Astrocyte of the cerebellum (primary cell): ENCODE measurements at regions not wholly inside any gene's neighbourhood (a gene's known extent, or its start where the extent isn't known, plus 50 kb on each side); places are given as distances from the start of the nearest gene placed in this dataset.
A peak's percentile ranks its signal among the peaks of the same experiment; 100 is the strongest.

ENCODE experiments used
- DNase-seq: peaks from one replicate; pipeline ENCODE4 v3.0.0-alpha.2; 2011; ENCODE audit warnings: low read depth
- H3K4me3 ChIP-seq: 2 replicates; pipeline ENCODE4 v1.5.1; 2011; ENCODE audit warnings: mild to moderate bottlenecking, low read depth, low read length, moderate library complexity
- in situ Hi-C: cut with HindIII; loops from 2 replicates; pipeline ENCODE4 v1.10.0; 2017; ENCODE audit warnings: low sequenced_read_pairs
- TF ChIP-seq, protein P1 (sequence below): IDR thresholded peaks from 2 replicates; pipeline ENCODE4 v1.5.1; 2012; ENCODE audit warnings: low read length, low read depth, moderate library complexity, mild to moderate bottlenecking; ENCODE audit errors: missing control alignments

GRCh38 chr2:118709786-118710185 lies 137.7 kb downstream of the EN1 start:
- TF ChIP-seq, protein P1, sequence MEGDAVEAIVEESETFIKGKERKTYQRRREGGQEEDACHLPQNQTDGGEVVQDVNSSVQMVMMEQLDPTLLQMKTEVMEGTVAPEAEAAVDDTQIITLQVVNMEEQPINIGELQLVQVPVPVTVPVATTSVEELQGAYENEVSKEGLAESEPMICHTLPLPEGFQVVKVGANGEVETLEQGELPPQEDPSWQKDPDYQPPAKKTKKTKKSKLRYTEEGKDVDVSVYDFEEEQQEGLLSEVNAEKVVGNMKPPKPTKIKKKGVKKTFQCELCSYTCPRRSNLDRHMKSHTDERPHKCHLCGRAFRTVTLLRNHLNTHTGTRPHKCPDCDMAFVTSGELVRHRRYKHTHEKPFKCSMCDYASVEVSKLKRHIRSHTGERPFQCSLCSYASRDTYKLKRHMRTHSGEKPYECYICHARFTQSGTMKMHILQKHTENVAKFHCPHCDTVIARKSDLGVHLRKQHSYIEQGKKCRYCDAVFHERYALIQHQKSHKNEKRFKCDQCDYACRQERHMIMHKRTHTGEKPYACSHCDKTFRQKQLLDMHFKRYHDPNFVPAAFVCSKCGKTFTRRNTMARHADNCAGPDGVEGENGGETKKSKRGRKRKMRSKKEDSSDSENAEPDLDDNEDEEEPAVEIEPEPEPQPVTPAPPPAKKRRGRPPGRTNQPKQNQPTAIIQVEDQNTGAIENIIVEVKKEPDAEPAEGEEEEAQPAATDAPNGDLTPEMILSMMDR = no peak
- no peak for DNase-seq
- no peak overlapping the region for H3K4me3 ChIP-seq
- in situ Hi-C loops = no loop called here

DNA sequence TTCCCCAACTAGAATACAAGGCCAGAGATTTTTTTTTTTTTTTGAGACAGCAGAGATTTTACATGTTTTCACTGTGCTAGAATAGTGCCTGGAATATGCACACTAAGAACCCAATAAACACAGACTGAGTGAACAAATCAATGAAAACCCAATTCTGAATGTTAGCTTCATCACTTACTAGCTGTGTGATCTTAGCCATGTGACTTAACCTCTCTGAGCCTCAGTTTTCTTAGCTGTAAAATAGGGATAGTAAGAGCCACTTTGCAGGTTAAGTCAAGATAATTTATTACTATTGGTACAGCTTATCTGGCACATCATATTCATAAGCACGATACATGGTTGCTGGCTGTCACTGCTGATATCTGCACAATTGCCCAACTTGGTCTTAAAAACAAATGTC lies 140.6 kb downstream of the EN1 start:
- no peak for DNase-seq
- in situ Hi-C loops = no loop called here
- H3K4me3 ChIP-seq = no peak overlapping the region
- TF ChIP-seq, protein P1 = no peak

GRCh38 chr2:118706371-118706770 lies 141.1 kb downstream of the EN1 start:
- TF ChIP-seq, protein P1 = no peak
- no peak for DNase-seq
- no peak overlapping the region for H3K4me3 ChIP-seq
- in situ Hi-C loops = no loop called here

DNA sequence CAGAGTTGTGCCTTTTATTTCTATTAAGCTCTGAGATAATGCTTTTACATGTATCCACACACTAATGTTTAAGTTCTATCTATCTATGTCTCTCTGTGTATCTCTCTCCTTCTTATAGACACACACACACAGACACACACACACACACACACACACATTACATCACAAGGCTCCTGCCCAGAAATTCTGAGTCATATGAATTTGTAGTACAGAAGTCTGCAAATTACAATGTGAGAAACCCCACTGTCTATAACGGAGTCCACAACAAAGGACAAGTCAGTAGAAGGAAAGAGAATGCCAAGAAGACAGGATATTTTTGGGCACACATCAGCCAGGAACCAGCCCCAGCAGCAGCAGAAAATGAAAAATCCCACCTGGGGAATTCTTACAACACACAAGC lies 142.4 kb downstream of the EN1 start:
- TF ChIP-seq, protein P1 = no peak
- H3K4me3 ChIP-seq = no peak overlapping the region
- DNase-seq = peak; percentile 57
- in situ Hi-C loops = no loop called here

DNA sequence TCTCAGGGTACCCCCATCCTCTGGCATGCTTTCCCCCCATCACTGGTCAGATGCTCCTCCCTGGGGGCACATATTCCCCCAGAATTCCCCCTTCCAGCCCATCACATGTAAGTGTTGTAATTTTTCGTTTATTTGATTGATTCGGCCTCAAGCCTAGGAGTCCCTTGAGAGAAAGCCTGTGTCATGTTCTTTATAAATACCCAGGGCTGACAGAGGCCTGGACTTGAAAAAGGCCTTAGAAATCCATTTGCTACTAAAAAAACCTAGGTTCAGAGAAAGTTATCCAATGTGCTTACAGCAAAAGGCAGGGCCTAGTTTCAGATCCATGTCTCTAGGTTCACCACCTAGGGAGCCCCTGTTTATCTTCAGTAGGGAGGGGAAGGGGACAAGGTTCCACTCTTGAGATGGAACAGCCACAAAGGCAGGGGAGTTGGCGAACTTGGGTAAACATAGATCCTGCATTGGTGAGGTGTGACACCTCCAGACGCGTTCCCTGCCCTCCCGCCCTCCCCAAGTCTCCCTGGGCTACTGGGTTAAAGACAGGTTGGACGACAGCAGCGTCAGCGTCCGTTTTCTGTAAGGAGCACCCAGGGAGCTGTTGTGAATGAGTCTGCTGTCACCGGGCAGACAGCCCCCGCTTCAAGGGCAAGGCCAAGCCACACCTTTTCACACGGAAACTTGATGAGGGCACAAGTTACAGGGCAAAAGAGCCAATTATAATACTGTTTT lies 147.8 kb downstream of the EN1 start:
- in situ Hi-C loops = no loop called here
- TF ChIP-seq, protein P1 = no peak

GRCh38 chr2:118698564-118698963 lies 148.9 kb downstream of the EN1 start:
- TF ChIP-seq, protein P1 = no peak
- in situ Hi-C loops = no loop called here
- DNase-seq = no peak

More for the DNA sequence above, 147.8 kb downstream of the EN1 start:
- no peak overlapping the region for H3K4me3 ChIP-seq
- DNase-seq = no peak

More at GRCh38 chr2:118698564-118698963, 148.9 kb downstream of the EN1 start:
- no peak overlapping the region for H3K4me3 ChIP-seq
